NCI-H2227 (cell line): ENCODE measurements at regions not wholly inside any gene's neighbourhood (a gene's known extent, or its start where the extent isn't known, plus 50 kb on each side); places are given as distances from the start of the nearest gene placed in this dataset.

Source experiments
- DNase-seq: peaks from one replicate; lab custom pipeline; 2025; ENCODE audit not compliant: unreplicated experiment; lab: John Stamatoyannopoulos, UW

DNA sequence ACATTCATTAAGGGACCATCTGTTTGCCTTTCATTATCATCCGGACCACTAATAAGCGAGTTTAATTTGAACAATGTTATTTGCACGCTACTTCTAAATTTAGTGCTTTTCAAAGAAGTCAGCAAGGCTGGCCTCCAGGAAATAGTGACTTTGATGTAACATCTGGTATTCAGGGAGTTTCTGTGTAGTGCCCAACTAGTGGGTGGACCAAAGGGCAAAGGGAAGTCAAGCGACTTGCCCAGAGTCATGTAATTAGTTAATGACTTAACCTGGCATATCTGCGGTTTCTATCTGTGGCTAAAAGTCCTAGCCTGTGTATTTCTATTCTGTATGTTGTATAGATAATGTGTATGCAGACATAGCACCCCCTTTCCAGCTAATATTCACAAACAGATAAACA lies 56.3 kb upstream of the LCORL start:
- no peak for DNase-seq

DNA sequence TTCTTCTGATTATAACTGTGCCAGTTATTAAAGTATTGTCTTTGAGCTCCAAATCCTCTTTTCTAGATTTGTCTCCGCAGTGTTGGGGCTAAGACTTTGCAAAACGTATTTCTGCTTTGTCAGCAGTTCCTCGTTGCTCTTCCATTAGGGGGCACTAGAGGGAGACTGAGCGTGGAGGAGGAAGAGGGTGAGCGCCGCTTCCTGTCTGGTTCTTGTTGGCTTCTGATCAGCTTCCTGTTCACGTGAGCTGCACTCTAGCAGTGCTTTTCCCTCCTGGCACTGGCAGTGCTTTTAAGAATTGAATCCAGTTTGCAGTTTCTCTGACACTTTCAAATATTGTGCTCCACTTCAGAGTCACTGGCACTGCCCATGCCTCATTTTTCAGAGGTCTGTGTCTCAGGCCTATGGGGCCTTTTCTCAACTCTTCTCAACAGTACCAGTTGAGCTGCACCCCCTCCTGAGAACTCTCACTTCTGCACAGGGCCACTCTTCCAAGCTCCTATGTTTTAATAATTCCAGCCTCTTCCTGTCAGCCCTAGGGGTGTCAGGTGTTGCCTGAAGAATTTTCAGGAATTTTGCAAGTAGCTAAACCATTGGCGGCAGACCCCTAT lies 54.4 kb upstream of the LCORL start:
- DNase-seq, result no peak

DNA sequence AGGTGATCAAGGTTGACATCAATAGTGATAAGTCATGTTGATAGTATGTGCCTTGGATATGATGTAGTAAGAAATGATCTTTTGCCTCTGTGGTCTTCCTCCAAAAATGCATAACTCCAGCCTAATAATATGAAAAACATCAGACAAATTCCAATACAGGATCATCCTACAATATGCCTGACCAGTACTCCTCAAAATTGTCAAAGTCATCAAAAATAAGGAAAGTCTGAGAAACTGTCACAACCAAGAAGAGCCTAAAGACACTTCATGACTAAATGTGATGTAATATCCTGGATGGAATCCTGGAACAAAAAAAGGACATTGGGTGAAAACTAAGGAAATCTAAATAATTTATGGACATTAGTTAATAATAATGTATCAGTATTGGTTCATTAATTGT lies 50.3 kb upstream of the LCORL start:
- DNase-seq, result no peak
